HCT116 (cell line): ENCODE measurements at regions not wholly inside any gene's neighbourhood (a gene's known extent, or its start where the extent isn't known, plus 50 kb on each side); places are given as distances from the start of the nearest gene placed in this dataset.

Experiments used
- EZH2phosphoT487 ChIP-seq: fragments of 200-600 bp; IDR thresholded peaks from 2 replicates; pipeline ENCODE4 v1.6.1; 2018; ENCODE audit warnings: antibody characterized with exemption, borderline replicate concordance
- POLR2A ChIP-seq: IDR thresholded peaks from 2 replicates; pipeline ENCODE4 v1.7.0; 2011; ENCODE audit warnings: borderline replicate concordance; ENCODE audit not compliant: insufficient read depth, insufficient read length; ENCODE audit errors: extremely low read depth
- POLR2AphosphoS5 ChIP-seq: IDR thresholded peaks from 2 replicates; pipeline ENCODE4 v1.6.1; 2011; ENCODE audit warnings: mild to moderate bottlenecking, low read depth, low read length, moderate library complexity
- YY1 ChIP-seq: IDR thresholded peaks from 2 replicates; pipeline ENCODE4 v1.6.1; 2011; ENCODE audit warnings: low read length, low read depth, moderate library complexity, mild to moderate bottlenecking; ENCODE audit not compliant: insufficient replicate concordance; ENCODE audit errors: extremely low read depth
- TF ChIP-seq, protein P1 (sequence below), 3 experiments: fragments of 200-600 bp in 1 of 3; sonication (generic) in 1 of 3; IDR thresholded peaks in 2 of 3; conservative IDR thresholded peaks in 1 of 3; 2 replicates each; pipeline ENCODE4 v1.5.1; 2012 to 2017; ENCODE audit warnings: low read depth in 2 of 3, low read length in 2 of 3, antibody characterized with exemption in 1 of 3, borderline replicate concordance in 1 of 3, control low read depth in 1 of 3, mild to moderate bottlenecking in 1 of 3, mixed read lengths in 1 of 3, mixed run types in 1 of 3, moderate library complexity in 1 of 3; ENCODE audit not compliant: insufficient read depth in 1 of 3

DNA sequence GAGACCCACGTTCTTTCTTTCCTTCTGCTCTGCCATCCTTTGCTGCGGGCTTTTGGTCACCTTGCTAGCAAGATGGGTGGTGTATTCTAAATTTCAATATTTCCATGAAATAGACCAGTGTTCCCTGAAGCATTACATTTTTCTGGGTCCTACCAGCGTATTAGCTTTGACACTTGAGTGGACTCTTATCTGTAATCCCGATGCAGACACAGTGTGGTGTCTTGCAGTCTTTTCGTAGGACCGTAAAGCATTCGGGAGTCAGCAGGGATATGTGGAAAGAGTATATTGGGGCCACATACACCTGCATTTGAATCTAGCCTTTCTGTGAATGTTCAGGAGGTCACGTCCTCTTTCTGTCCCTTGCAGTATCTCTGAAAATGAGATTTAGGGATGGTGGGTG is 124.7 kb upstream of the CPEB4 start:
- TF ChIP-seq POLR2A (no peak), YY1 (no peak), POLR2AphosphoS5 (no peak), EZH2phosphoT487 (no peak)
- TF ChIP-seq, protein P1, sequence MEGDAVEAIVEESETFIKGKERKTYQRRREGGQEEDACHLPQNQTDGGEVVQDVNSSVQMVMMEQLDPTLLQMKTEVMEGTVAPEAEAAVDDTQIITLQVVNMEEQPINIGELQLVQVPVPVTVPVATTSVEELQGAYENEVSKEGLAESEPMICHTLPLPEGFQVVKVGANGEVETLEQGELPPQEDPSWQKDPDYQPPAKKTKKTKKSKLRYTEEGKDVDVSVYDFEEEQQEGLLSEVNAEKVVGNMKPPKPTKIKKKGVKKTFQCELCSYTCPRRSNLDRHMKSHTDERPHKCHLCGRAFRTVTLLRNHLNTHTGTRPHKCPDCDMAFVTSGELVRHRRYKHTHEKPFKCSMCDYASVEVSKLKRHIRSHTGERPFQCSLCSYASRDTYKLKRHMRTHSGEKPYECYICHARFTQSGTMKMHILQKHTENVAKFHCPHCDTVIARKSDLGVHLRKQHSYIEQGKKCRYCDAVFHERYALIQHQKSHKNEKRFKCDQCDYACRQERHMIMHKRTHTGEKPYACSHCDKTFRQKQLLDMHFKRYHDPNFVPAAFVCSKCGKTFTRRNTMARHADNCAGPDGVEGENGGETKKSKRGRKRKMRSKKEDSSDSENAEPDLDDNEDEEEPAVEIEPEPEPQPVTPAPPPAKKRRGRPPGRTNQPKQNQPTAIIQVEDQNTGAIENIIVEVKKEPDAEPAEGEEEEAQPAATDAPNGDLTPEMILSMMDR (IDR thresholded peaks at IDR 0.05 in 2 of 3, conservative IDR thresholded peaks at IDR 0.05 in 1 of 3; ENCODE audit: borderline replicate concordance in 1 of 3, insufficient read depth in 1 of 3, low read depth in 2 of 3, low read length in 2 of 3), result no peak
